ENCODE measurements at regions not wholly inside any gene's neighbourhood (a gene's known extent, or its start where the extent isn't known, plus 50 kb on each side); places are given as distances from the start of the nearest gene placed in this dataset.

DNA sequence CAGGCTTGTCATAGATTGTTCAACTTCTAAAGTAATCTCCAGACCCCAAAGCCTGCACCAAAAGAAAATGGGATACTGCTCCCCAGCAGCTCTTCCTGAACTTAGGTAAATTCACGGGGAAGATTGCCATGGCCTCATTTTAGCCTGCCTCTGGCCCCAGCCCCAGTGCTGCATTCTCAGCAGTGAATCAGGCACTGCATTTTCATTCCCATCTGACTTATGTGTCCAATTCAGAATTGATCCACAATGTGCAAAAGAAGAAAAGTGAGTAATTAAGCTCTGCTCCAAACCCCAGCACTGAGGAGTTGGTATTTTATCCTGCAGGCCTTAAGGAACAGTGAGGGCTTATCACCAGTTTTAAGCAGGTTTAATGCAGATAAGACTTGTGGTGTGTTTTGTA is 176.4 kb downstream of the KCTD12 start:
- Histone ChIP-seq H2BK15ac (ENCODE audit: low read length) (no peak overlapping the region), H3K4me1 (replicated peaks in 1 of 4; ENCODE audit: control insufficient read depth in 3 of 4, insufficient read depth in 4 of 4, low read length in 3 of 4) (no peaks in the 10 kb centered on the region), H3K4me2 (ENCODE audit: insufficient read depth in 1 of 2, low read depth in 2 of 2, low read length in 2 of 2) (no peak overlapping the region), H3K18ac (ENCODE audit: extremely low read depth, low read length) (no peak overlapping the region), H4K5ac (ENCODE audit: insufficient read length, low read depth, low read length) (no peak overlapping the region), H3K23ac (ENCODE audit: insufficient read length) (no peak overlapping the region), H4K91ac (replicated peaks; ENCODE audit: insufficient read length, low read length) (no peak overlapping the region), H3K9ac (replicated peaks in 1 of 4; ENCODE audit: extremely low read depth in 1 of 4, low read depth in 3 of 4, low read length in 3 of 4) (no peak overlapping the region), H2BK20ac (ENCODE audit: low read length) (no peak overlapping the region), H3K56ac (replicated peaks; ENCODE audit: insufficient read length, low read depth, low read length) (no peak overlapping the region), H3K36me3 (ENCODE audit: control insufficient read depth in 2 of 4, insufficient read depth in 4 of 4, low read length in 3 of 4) (no peaks in the 10 kb centered on the region), H2BK5ac (ENCODE audit: low read depth, low read length) (no peak overlapping the region), H3K4ac (replicated peaks; ENCODE audit: insufficient read length, low read depth, low read length) (no peak overlapping the region), H3K27ac (ENCODE audit: low read depth, low read length) (no peak overlapping the region), H3K9me3 (ENCODE audit: insufficient read depth in 2 of 2, low read depth in 1 of 2, low read length in 1 of 2) (no peaks in the 10 kb centered on the region), H2BK120ac (replicated peaks; ENCODE audit: low read depth, low read length) (no peak overlapping the region), H3K27me3 (replicated peaks in 1 of 4; ENCODE audit: control insufficient read depth in 3 of 4, extremely low read depth in 1 of 4, insufficient read depth in 3 of 4, low read length in 3 of 4) (0 out of 7 replicates have a peak, but pooled peaks cover 0 to 2% (median 0%) of the 10 kb centered on the region in 4 experiments), H2AK5ac (ENCODE audit: low read depth, low read length) (no peak overlapping the region), H3K79me2 (ENCODE audit: control insufficient read depth in 1 of 2, insufficient read depth in 2 of 2, low read length in 2 of 2) (no peaks in the 10 kb centered on the region), H2BK12ac (ENCODE audit: low read depth, low read length) (no peak overlapping the region), H3K79me1 (ENCODE audit: low read depth, low read length) (no peaks in the 10 kb centered on the region), H3K4me3 (ENCODE audit: extremely low read depth in 1 of 4, insufficient read depth in 2 of 4, low read depth in 3 of 4, low read length in 4 of 4) (no peak overlapping the region), H3K23me2 (ENCODE audit: low read depth, low read length) (no peaks in the 10 kb centered on the region), H2AFZ (ENCODE audit: low read length) (no peak overlapping the region), H4K8ac (ENCODE audit: extremely low read depth, insufficient read depth, low read length) (no peak overlapping the region), H3K14ac (ENCODE audit: insufficient read length) (no peak overlapping the region), H4K20me1 (replicated peaks in 1 of 2; ENCODE audit: control insufficient read depth in 1 of 2, insufficient read depth in 2 of 2, low read length in 2 of 2) (no peaks in the 10 kb centered on the region)
- no peak for DNase-seq (ENCODE audit: low read depth in 1 of 2, low spot score in 2 of 2)
- CTCF ChIA-PET (ENCODE audit: partially characterized antibody): interaction anchor here (1.0 kb wide), 1 partner anchor 9 kb away, joined by 3 read pairs; no protein-coding TSS in a partner anchor
- no peak for FAIRE-seq
- TF ChIP-seq SIN3A (conservative IDR thresholded peaks at IDR 0.05 in 1 of 2, IDR thresholded peaks at IDR 0.05 in 1 of 2; ENCODE audit: low read depth in 1 of 2, low read length in 2 of 2) (no peak), TAF7 (optimal IDR thresholded peaks at IDR 0.05; ENCODE audit: borderline replicate concordance, low read depth, low read length) (no peak), SP2 (IDR thresholded peaks at IDR 0.05; ENCODE audit: low read length) (no peak), KDM5A (IDR thresholded peaks at IDR 0.05; ENCODE audit: low read length) (no peak)
- TF ChIP-seq, protein P1, sequence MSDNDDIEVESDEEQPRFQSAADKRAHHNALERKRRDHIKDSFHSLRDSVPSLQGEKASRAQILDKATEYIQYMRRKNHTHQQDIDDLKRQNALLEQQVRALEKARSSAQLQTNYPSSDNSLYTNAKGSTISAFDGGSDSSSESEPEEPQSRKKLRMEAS (IDR thresholded peaks at IDR 0.05): no peak
- POLR2A ChIA-PET (ENCODE audit: partially characterized antibody): no interaction called here
- WGBS, 2 experiments (ENCODE audit: extremely low coverage in 1 of 2, insufficient coverage in 1 of 2, insufficient read length in 1 of 2, insufficient replicate concordance in 2 of 2, low coverage in 1 of 2, low lambda C conversion rate in 2 of 2, missing lambda C conversion rate in 1 of 2): 93% methylated on average over 1 of the region's 1 CpG; no CpG with 5 or more reads in 1 of the 2 experiments

Measured in H1 (cell line).